Right lobe of liver (tissue), 4 donors: ENCODE measurements at regions not wholly inside any gene's neighbourhood (a gene's known extent, or its start where the extent isn't known, plus 50 kb on each side); places are given as distances from the start of the nearest gene placed in this dataset.

Experiments
- POLR2A ChIP-seq: fragments of 450-650 bp; IDR thresholded peaks from one replicate; pipeline ENCODE4 v1.6.1; 2017; ENCODE audit warnings: antibody characterized with exemption, mild to moderate bottlenecking
- TF ChIP-seq, protein P1 (sequence below), 4 donors: fragments of 200-600 bp in 3 of 4; fragments of 450-650 bp in 1 of 4; IDR thresholded peaks; one replicate each; pipeline versions ENCODE4 v1.5.1 to v1.8.0; 2016 to 2022; ENCODE audit warnings: antibody characterized with exemption in 4 of 4, mild to moderate bottlenecking in 2 of 4
- donor health status: DM: no; HTN: no; CAD: no.
- donor health status: DM: no; HTN: no; CAD: no.
- donor health status: DM: no; HTN: yes; CAD: no.

DNA sequence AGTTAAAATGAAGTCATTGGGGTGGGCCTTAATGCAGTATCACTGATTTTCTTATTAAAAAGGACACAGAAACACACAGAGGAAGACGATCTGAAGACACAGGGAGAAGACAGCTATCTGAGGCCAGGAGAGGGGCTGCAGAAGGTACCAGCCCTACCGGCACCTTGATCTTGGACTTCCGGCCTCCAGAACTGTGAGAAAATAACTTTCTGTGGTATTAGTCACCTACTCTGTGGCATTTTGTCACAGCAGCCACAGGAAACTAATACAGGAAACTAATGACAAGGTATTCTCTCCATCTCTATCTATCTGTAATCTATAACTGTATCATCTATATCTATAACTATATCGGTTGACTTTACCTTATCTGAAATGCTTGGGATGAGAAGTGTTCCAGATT, 1149.5 kb downstream of the BCL11B start:
- TF ChIP-seq, protein P1, sequence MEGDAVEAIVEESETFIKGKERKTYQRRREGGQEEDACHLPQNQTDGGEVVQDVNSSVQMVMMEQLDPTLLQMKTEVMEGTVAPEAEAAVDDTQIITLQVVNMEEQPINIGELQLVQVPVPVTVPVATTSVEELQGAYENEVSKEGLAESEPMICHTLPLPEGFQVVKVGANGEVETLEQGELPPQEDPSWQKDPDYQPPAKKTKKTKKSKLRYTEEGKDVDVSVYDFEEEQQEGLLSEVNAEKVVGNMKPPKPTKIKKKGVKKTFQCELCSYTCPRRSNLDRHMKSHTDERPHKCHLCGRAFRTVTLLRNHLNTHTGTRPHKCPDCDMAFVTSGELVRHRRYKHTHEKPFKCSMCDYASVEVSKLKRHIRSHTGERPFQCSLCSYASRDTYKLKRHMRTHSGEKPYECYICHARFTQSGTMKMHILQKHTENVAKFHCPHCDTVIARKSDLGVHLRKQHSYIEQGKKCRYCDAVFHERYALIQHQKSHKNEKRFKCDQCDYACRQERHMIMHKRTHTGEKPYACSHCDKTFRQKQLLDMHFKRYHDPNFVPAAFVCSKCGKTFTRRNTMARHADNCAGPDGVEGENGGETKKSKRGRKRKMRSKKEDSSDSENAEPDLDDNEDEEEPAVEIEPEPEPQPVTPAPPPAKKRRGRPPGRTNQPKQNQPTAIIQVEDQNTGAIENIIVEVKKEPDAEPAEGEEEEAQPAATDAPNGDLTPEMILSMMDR (IDR thresholded peaks at IDR 0.05) = no peak
- TF ChIP-seq POLR2A = no peak
